Left colon (tissue), 2 donors: ENCODE measurements at regions not wholly inside any gene's neighbourhood (a gene's known extent, or its start where the extent isn't known, plus 50 kb on each side); places are given as distances from the start of the nearest gene placed in this dataset.

Experiments
- ATAC-seq: fragments of 200-7000 bp; cut with Tn5 transposase; one replicate; pipeline ENCODE4 v1.9.1; 2020; ENCODE audit warnings: mild to moderate bottlenecking, moderate library complexity
- DNase-seq, 2 donors: peaks; one replicate each; pipeline ENCODE4 v3.0.0-alpha.2; 2020
- intact Hi-C, 2 donors: fragments of 100-400 bp; cut with DNase I in 1 of 2; cut with micrococcal nuclease in 1 of 2; formaldehyde crosslinking; loops; one replicate each; pipeline versions ENCODE4 v1.11.2 to v1.14.0; 2022; cut with DNase I, micrococcal nuclease
- microRNA-seq, 2 donors: library from miRNA; unstranded; fragments of <30 nt; microRNA quantifications; one replicate each; pipeline versions ENCODE4 v1.1.0 to v1.2.0, GENCODE V29; 2020
- donor health status: DM: no; HTN: no; CAD: no.
- donor health status: DM: yes; HTN: yes; CAD: no.

GRCh38 chr1:22379566-22379965 lies 72.1 kb upstream of the ZBTB40 start:
- no peak for ATAC-seq
- intact Hi-C loops = no loop called here
- DNase-seq = no peak

GRCh38 chr1:22380024-22380785 lies 71.4 kb upstream of the ZBTB40 start:
- DNase-seq (no peak), ATAC-seq (no peak)
- intact Hi-C loops = no loop called here

GRCh38 chr1:22383526-22384294 lies 67.9 kb upstream of the ZBTB40 start:
- ATAC-seq (no peak), DNase-seq (no peak)
- intact Hi-C loops = no loop called here

- DNase-seq (no peak), ATAC-seq (no peak)
- intact Hi-C loops = no loop called here
These were observed 66.1 kb upstream of the ZBTB40 start for GRCh38 chr1:22385537-22385936.

GRCh38 chr1:22386774-22387173 lies 64.9 kb upstream of the ZBTB40 start:
- DNase-seq = no peak
- no peak for ATAC-seq
- intact Hi-C loops = no loop called here

- DNase-seq (no peak), ATAC-seq (no peak)
- intact Hi-C loops = no loop called here
These were observed 63.6 kb upstream of the ZBTB40 start for GRCh38 chr1:22387919-22388580.

- ATAC-seq = no peak
- no peak for DNase-seq
- intact Hi-C loops = no loop called here
These were observed 62.8 kb upstream of the ZBTB40 start for GRCh38 chr1:22388671-22389450.

GRCh38 chr1:22393587-22393986 lies 58.1 kb upstream of the ZBTB40 start:
- DNase-seq (no peak), ATAC-seq (no peak)
- intact Hi-C loops = no loop called here

GRCh38 chr1:22398656-22399420 lies 52.8 kb upstream of the ZBTB40 start:
- ATAC-seq (no peak), DNase-seq (no peak)
- intact Hi-C loops = no loop called here

- intact Hi-C loops = no loop called here
- DNase-seq (no peak), ATAC-seq (no peak)
These were observed 52.1 kb upstream of the ZBTB40 start for GRCh38 chr1:22399421-22400091.

Small RNA genes in the stretch of these regions (microRNA-seq; reads per million reads assigned to microRNA genes)
- 0 reads per million in 2 donors for gene MIR4418
